Neural cell (in vitro differentiated cells): ENCODE measurements at regions not wholly inside any gene's neighbourhood (a gene's known extent, or its start where the extent isn't known, plus 50 kb on each side); places are given as distances from the start of the nearest gene placed in this dataset.

Source experiments
- H2AFZ ChIP-seq: fragments of 200-600, 300-800 bp; sonication (generic), shearing (Covaris generic); 2 replicates; pipeline ENCODE4 v1.6.0; 2014; ENCODE audit warnings: low read depth, mild to moderate bottlenecking, antibody characterized with exemption, low read length, moderate library complexity
- H3F3A ChIP-seq: fragments of 200-600 bp; shearing (Covaris generic); 2 replicates; pipeline ENCODE4 v1.6.1; 2016; ENCODE audit warnings: mild to moderate bottlenecking, moderate library complexity, mixed read lengths, antibody characterized with exemption, low read length; ENCODE audit not compliant: insufficient read depth, poor library complexity, severe bottlenecking
- H3K27ac ChIP-seq: fragments of 200-600, 300-800 bp; sonication (generic), shearing (Covaris generic); 2 replicates; pipeline ENCODE4 v1.5.1; 2014; ENCODE audit warnings: mild to moderate bottlenecking, low read length, moderate library complexity
- H3K27me3 ChIP-seq: fragments of 300-800, 200-600 bp; sonication (generic), shearing (Covaris generic); 2 replicates; pipeline ENCODE4 v1.6.0; 2014; ENCODE audit warnings: mild to moderate bottlenecking, low read depth, low read length, moderate library complexity; ENCODE audit not compliant: insufficient read depth
- H3K36me3 ChIP-seq: fragments of 300-800, 200-600 bp; sonication (generic), shearing (Covaris generic); 2 replicates; pipeline ENCODE4 v1.5.1; 2014; ENCODE audit warnings: mild to moderate bottlenecking, antibody characterized with exemption, low read length, moderate library complexity; ENCODE audit not compliant: insufficient read depth
- H3K4me2 ChIP-seq: fragments of 300-800, 200-600 bp; sonication (generic), shearing (Covaris generic); 2 replicates; pipeline ENCODE4 v1.6.0; 2014; ENCODE audit warnings: mild to moderate bottlenecking, low read length
- H3K4me3 ChIP-seq: fragments of 300-800, 200-600 bp; sonication (generic), shearing (Covaris generic); 2 replicates; pipeline ENCODE4 v1.5.1; 2014; ENCODE audit warnings: mild to moderate bottlenecking, low read length, moderate library complexity
- H3K79me2 ChIP-seq: fragments of 200-600 bp; shearing (Covaris generic); replicated peaks from 2 replicates; pipeline ENCODE4 v1.6.0; 2014; ENCODE audit warnings: mild to moderate bottlenecking, low read length, moderate library complexity; ENCODE audit not compliant: insufficient read depth
- H3K9ac ChIP-seq: fragments of 300-800, 200-600 bp; sonication (generic), shearing (Covaris generic); 2 replicates; pipeline ENCODE4 v1.6.1; 2016; ENCODE audit warnings: mild to moderate bottlenecking, low read length, mixed read lengths
- H3K9me2 ChIP-seq: fragments of 200-600 bp; shearing (Covaris generic); 2 replicates; pipeline ENCODE4 v1.6.1; 2016; ENCODE audit warnings: mild to moderate bottlenecking, low read length, mixed read lengths; ENCODE audit not compliant: insufficient read depth
- H3K9me3 ChIP-seq: fragments of 200-600, 300-800 bp; sonication (generic), shearing (Covaris generic); 2 replicates; pipeline ENCODE4 v1.6.1; 2016; ENCODE audit warnings: mild to moderate bottlenecking, mixed run types, low read length, moderate library complexity, mixed read lengths
- H4K20me1 ChIP-seq: fragments of 200-600 bp; shearing (Covaris generic); 2 replicates; pipeline ENCODE4 v1.6.1; 2016; ENCODE audit warnings: mild to moderate bottlenecking, mixed run types; ENCODE audit not compliant: insufficient read depth
- CTCF ChIP-seq: fragments of 450-650 bp; IDR thresholded peaks from 2 replicates; pipeline ENCODE4 v1.5.1; 2014; ENCODE audit warnings: antibody characterized with exemption, mild to moderate bottlenecking, moderate library complexity; ENCODE audit not compliant: poor library complexity, severe bottlenecking
- EP300 ChIP-seq: fragments of 450-650 bp; conservative IDR thresholded peaks from 2 replicates; pipeline ENCODE4 v1.6.1; 2014; ENCODE audit warnings: antibody characterized with exemption, mild to moderate bottlenecking, moderate library complexity; ENCODE audit not compliant: poor library complexity, severe bottlenecking
- EZH2 ChIP-seq: fragments of 200-600, 300-800 bp; shearing (Covaris generic), sonication (generic); IDR thresholded peaks from 2 replicates; pipeline ENCODE4 v1.6.1; 2014; ENCODE audit warnings: antibody characterized with exemption, low read length, borderline replicate concordance, mild to moderate bottlenecking; ENCODE audit not compliant: insufficient read depth, poor library complexity, severe bottlenecking
- MXI1 ChIP-seq: fragments of 450-650 bp; conservative IDR thresholded peaks from 2 replicates; pipeline ENCODE4 v1.6.1; 2014; ENCODE audit warnings: antibody characterized with exemption, mild to moderate bottlenecking; ENCODE audit not compliant: poor library complexity, severe bottlenecking
- POLR2AphosphoS5 ChIP-seq: IDR thresholded peaks from 2 replicates; pipeline ENCODE4 v1.6.1; 2012
- RAD21 ChIP-seq: fragments of 450-650 bp; conservative IDR thresholded peaks from 2 replicates; pipeline ENCODE4 v1.6.1; 2014; ENCODE audit warnings: antibody characterized with exemption, mild to moderate bottlenecking, moderate library complexity
- SMC3 ChIP-seq: fragments of 450-650 bp; conservative IDR thresholded peaks from 2 replicates; pipeline ENCODE4 v1.6.1; 2014; ENCODE audit warnings: antibody characterized with exemption, mild to moderate bottlenecking, moderate library complexity; ENCODE audit not compliant: poor library complexity
- TAF1 ChIP-seq: IDR thresholded peaks from 2 replicates; pipeline ENCODE4 v1.6.1; 2012; ENCODE audit warnings: low read depth
- TF ChIP-seq, protein P1 (sequence below): IDR thresholded peaks from 2 replicates; pipeline ENCODE4 v1.6.1; 2012; ENCODE audit warnings: borderline replicate concordance

DNA sequence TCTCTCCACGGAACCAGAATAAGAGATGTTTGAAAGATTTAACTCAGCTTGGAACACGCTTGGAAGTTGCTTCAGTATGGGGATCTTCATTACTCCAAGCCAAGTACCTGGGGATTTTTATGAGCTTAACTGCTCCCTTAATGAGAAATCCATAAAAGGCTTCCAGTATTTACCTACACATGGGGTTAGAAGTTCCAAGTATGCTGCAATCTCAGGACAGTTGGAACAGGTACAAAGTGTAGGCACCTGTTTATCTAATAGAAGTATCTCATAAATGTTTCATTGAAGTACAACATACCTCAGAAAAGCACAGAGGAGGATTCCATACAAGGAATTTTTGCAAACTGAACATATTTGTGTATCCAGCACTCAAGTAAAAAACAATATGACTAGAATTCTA is 161.6 kb upstream of the PIRT start:
- Histone ChIP-seq H3F3A (no peaks in the 10 kb centered on the region), H3K36me3 (no peaks in the 10 kb centered on the region), H3K9me2 (no peaks in the 10 kb centered on the region), H3K79me2 (no peaks in the 10 kb centered on the region), H3K9me3 (no peaks in the 10 kb centered on the region), H3K4me2 (no peak overlapping the region), H4K20me1 (no peaks in the 10 kb centered on the region), H3K4me3 (no peak overlapping the region), H3K27ac (no peak overlapping the region), H2AFZ (no peak overlapping the region), H3K27me3 (no peaks in the 10 kb centered on the region), H3K9ac (no peak overlapping the region)
- TF ChIP-seq MXI1 (no peak), EP300 (no peak), TAF1 (no peak), POLR2AphosphoS5 (no peak), CTCF (no peak), RAD21 (no peak), SMC3 (no peak), EZH2 (no peak)
- TF ChIP-seq, protein P1, sequence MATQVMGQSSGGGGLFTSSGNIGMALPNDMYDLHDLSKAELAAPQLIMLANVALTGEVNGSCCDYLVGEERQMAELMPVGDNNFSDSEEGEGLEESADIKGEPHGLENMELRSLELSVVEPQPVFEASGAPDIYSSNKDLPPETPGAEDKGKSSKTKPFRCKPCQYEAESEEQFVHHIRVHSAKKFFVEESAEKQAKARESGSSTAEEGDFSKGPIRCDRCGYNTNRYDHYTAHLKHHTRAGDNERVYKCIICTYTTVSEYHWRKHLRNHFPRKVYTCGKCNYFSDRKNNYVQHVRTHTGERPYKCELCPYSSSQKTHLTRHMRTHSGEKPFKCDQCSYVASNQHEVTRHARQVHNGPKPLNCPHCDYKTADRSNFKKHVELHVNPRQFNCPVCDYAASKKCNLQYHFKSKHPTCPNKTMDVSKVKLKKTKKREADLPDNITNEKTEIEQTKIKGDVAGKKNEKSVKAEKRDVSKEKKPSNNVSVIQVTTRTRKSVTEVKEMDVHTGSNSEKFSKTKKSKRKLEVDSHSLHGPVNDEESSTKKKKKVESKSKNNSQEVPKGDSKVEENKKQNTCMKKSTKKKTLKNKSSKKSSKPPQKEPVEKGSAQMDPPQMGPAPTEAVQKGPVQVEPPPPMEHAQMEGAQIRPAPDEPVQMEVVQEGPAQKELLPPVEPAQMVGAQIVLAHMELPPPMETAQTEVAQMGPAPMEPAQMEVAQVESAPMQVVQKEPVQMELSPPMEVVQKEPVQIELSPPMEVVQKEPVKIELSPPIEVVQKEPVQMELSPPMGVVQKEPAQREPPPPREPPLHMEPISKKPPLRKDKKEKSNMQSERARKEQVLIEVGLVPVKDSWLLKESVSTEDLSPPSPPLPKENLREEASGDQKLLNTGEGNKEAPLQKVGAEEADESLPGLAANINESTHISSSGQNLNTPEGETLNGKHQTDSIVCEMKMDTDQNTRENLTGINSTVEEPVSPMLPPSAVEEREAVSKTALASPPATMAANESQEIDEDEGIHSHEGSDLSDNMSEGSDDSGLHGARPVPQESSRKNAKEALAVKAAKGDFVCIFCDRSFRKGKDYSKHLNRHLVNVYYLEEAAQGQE: no peak

- H3K4me3 ChIP-seq: no peak overlapping the region
- H4K20me1 ChIP-seq: no peaks in the 10 kb centered on the region
- no peaks in the 10 kb centered on the region for H3K9me3 ChIP-seq
- H3K4me2 ChIP-seq: no peak overlapping the region
- no peak overlapping the region for H3K9ac ChIP-seq
- peaks cover 2% of the 10 kb centered on the region for H3K27me3 ChIP-seq
- no peaks in the 10 kb centered on the region for H3K36me3 ChIP-seq
- H3F3A ChIP-seq: no peaks in the 10 kb centered on the region
- TF ChIP-seq CTCF (no peak), SMC3 (no peak), TAF1 (no peak), MXI1 (no peak), RAD21 (no peak)
- TF ChIP-seq, protein P1: no peak
- no peak overlapping the region for H2AFZ ChIP-seq
- H3K9me2 ChIP-seq: no peaks in the 10 kb centered on the region
- H3K79me2 ChIP-seq: no peaks in the 10 kb centered on the region
- no peak overlapping the region for H3K27ac ChIP-seq
Measured at GRCh38 chr17:10993126-10993525, 155.2 kb upstream of the PIRT start.
